Activated naive CD4-positive, alpha-beta T cell treated with anti-CD3 and anti-CD28 coated beads, Interleukin-2, amount 10 ng/mL, durations not matched to agents 7 days and 5 days (primary cell): ENCODE measurements at regions not wholly inside any gene's neighbourhood (a gene's known extent, or its start where the extent isn't known, plus 50 kb on each side); places are given as distances from the start of the nearest gene placed in this dataset.
A peak's percentile ranks its signal among the peaks of the same experiment; 100 is the strongest.

Experiments used
- CTCF ChIA-PET: fragments of 350-600 bp; sonication (Branson Sonifier 250); formaldehyde crosslinking; loops from one replicate; lab custom pipeline; 2021; ENCODE audit warnings: antibody characterized with exemption; lab: Charles Lee
- DNase-seq: peaks from one replicate; pipeline ENCODE4 v3.0.0-alpha.2; 2020
- H3K27ac Mint-ChIP-seq: one replicate; pipeline ENCODE4 v1.8.0; 2021; ENCODE audit warnings: mild to moderate bottlenecking, moderate library complexity, mixed read lengths
- H3K27me3 Mint-ChIP-seq: one replicate; pipeline ENCODE4 v1.8.0; 2021; ENCODE audit warnings: mild to moderate bottlenecking, mixed read lengths
- H3K36me3 Mint-ChIP-seq: one replicate; pipeline ENCODE4 v1.8.0; 2021; ENCODE audit warnings: mixed read lengths
- H3K4me1 Mint-ChIP-seq: one replicate; pipeline ENCODE4 v1.8.0; 2021; ENCODE audit warnings: mixed read lengths
- H3K4me3 Mint-ChIP-seq: one replicate; pipeline ENCODE4 v1.8.0; 2021; ENCODE audit warnings: mild to moderate bottlenecking, moderate library complexity, mixed read lengths
- H3K9me3 Mint-ChIP-seq: one replicate; pipeline ENCODE4 v1.8.0; 2021; ENCODE audit warnings: mixed read lengths

- no peaks in the 10 kb centered on the region for H3K36me3 Mint-ChIP-seq
These were observed 311.5 kb downstream of the PPP1R2C start for GRCh38 chrX:42466332-42467046.

DNA sequence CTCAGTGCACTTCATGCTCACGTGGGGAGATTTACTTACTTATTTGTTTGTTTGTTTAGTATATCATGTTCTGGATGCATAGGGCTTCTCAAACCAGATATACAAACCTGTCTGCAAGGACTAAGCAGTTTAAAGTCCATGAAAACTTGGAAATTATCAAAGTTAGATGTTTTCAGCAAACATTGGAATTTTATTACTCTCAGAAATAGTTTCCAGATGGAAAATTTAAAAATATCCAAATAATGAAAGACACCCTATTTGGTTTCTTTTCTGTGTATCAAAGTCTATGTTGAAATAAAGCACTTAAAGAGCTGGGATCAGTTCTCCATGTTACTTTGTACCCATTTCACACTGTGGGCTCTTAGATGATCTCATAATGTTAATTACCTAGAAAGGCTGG, 312.1 kb downstream of the PPP1R2C start:
- DNase-seq = no peak
- H3K27ac Mint-ChIP-seq = no peak overlapping the region
- H3K9me3 Mint-ChIP-seq = peaks cover 2% of the 10 kb centered on the region
- CTCF ChIA-PET = no interaction called here
- no peak overlapping the region for H3K4me3 Mint-ChIP-seq
- no peaks in the 10 kb centered on the region for H3K36me3 Mint-ChIP-seq
- no peaks in the 10 kb centered on the region for H3K4me1 Mint-ChIP-seq
- H3K27me3 Mint-ChIP-seq = no peaks in the 10 kb centered on the region

More at GRCh38 chrX:42466332-42467046, 311.5 kb downstream of the PPP1R2C start:
- Mint-ChIP-seq H3K4me3 (no peak overlapping the region), H3K9me3 (peaks cover 2% of the 10 kb centered on the region), H3K4me1 (no peaks in the 10 kb centered on the region), H3K27me3 (no peaks in the 10 kb centered on the region), H3K27ac (no peak overlapping the region)
- DNase-seq = no peak
- CTCF ChIA-PET = no interaction called here

DNA sequence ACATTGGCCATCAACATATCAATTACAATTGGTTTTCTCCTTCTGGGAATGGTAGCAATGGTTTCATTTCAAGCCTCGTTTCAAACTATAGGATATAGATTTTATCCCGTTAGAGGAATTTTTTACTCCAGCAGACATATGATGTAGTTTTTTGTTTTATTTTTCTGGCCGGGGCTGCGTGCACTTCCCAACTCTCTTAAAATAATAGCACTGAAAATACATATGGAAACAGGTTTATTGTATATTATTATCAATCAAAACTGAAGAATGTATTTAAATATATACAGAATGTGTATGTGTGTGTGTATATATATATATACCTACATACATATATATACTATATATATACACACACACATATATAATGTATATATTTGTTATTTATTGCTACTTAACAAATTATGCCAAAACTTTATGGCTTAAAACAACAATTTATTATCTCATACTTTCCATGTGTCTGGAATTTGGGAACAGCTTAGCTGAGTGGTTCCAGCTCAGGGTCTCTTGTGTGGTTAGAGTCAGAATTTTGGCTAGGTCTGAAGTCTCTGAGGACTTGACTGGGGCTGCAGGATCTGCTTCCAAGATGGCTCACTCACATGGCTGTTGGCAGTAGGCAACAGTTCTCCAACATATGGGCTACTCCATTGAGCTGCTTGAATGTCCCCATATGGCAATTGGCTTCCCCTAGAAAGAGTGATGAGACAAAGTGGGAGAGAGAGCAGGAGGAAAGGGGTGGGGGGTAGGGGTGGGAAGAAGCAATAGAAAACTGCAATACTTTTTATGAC, 314.1 kb downstream of the PPP1R2C start:
- Mint-ChIP-seq H3K27me3 (no peaks in the 10 kb centered on the region), H3K27ac (no peak overlapping the region), H3K4me3 (no peak overlapping the region), H3K9me3 (peaks cover 2% of the 10 kb centered on the region), H3K36me3 (no peaks in the 10 kb centered on the region), H3K4me1 (no peaks in the 10 kb centered on the region)
- DNase-seq = no peak
- CTCF ChIA-PET = no interaction called here

GRCh38 chrX:42462917-42463316, 315.0 kb downstream of the PPP1R2C start:
- H3K27me3 Mint-ChIP-seq = no peaks in the 10 kb centered on the region
- H3K4me1 Mint-ChIP-seq = no peaks in the 10 kb centered on the region
- H3K4me3 Mint-ChIP-seq = no peak overlapping the region
- H3K27ac Mint-ChIP-seq = no peak overlapping the region
- CTCF ChIA-PET = no interaction called here
- H3K36me3 Mint-ChIP-seq = no peaks in the 10 kb centered on the region
- no peak for DNase-seq
- peaks cover 2% of the 10 kb centered on the region for H3K9me3 Mint-ChIP-seq

- no peak for DNase-seq
- CTCF ChIA-PET = no interaction called here
- no peaks in the 10 kb centered on the region for H3K36me3 Mint-ChIP-seq
- no peak overlapping the region for H3K4me3 Mint-ChIP-seq
- H3K4me1 Mint-ChIP-seq = no peaks in the 10 kb centered on the region
- H3K9me3 Mint-ChIP-seq = peaks cover 2% of the 10 kb centered on the region
- no peaks in the 10 kb centered on the region for H3K27me3 Mint-ChIP-seq
- no peak overlapping the region for H3K27ac Mint-ChIP-seq
These were observed 317.3 kb downstream of the PPP1R2C start for GRCh38 chrX:42460706-42461105.

- no peak overlapping the region for H3K27ac Mint-ChIP-seq
- H3K9me3 Mint-ChIP-seq = peaks cover 2% of the 10 kb centered on the region
- H3K4me3 Mint-ChIP-seq = no peak overlapping the region
- no peaks in the 10 kb centered on the region for H3K4me1 Mint-ChIP-seq
- H3K27me3 Mint-ChIP-seq = no peaks in the 10 kb centered on the region
- CTCF ChIA-PET = no interaction called here
- no peaks in the 10 kb centered on the region for H3K36me3 Mint-ChIP-seq
- DNase-seq = no peak
These were observed 318.2 kb downstream of the PPP1R2C start for GRCh38 chrX:42459735-42460134.

- H3K27me3 Mint-ChIP-seq = no peaks in the 10 kb centered on the region
- CTCF ChIA-PET = no interaction called here
- no peak for DNase-seq
- no peak overlapping the region for H3K4me3 Mint-ChIP-seq
- no peaks in the 10 kb centered on the region for H3K4me1 Mint-ChIP-seq
- no peaks in the 10 kb centered on the region for H3K9me3 Mint-ChIP-seq
- no peaks in the 10 kb centered on the region for H3K36me3 Mint-ChIP-seq
- H3K27ac Mint-ChIP-seq = no peak overlapping the region
These were observed 321.7 kb downstream of the PPP1R2C start for GRCh38 chrX:42456176-42456700.

- CTCF ChIA-PET = no interaction called here
- Mint-ChIP-seq H3K27ac (no peak overlapping the region), H3K4me3 (no peak overlapping the region), H3K27me3 (no peaks in the 10 kb centered on the region), H3K9me3 (peaks cover 2% of the 10 kb centered on the region), H3K36me3 (no peaks in the 10 kb centered on the region), H3K4me1 (no peaks in the 10 kb centered on the region)
- DNase-seq = no peak
These were observed 327.7 kb downstream of the PPP1R2C start for GRCh38 chrX:42450228-42450627.

DNA sequence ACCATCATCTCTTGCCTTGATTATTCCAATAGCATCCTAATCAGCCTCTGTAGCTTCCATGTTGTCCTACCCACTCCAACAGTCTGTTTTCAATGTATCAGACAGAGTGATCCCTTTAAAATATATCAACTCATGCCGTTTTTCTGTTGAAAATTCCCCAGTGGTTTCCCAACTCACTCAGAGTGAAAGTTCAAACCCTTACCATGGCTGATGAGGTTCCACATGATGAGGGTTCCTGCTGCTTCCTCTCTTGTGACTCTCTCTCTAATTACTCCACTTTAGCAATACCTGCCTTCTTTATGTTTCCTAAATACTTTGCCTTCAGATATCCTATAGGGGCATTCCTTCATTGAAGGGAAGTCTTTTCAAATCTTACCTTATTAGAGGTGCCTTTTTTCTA, 334.7 kb downstream of the PPP1R2C start:
- Mint-ChIP-seq H3K4me3 (no peak overlapping the region), H3K4me1 (peaks cover 5% of the 10 kb centered on the region), H3K9me3 (peaks cover 10% of the 10 kb centered on the region), H3K27me3 (no peaks in the 10 kb centered on the region), H3K36me3 (peaks cover 3% of the 10 kb centered on the region), H3K27ac (no peak overlapping the region)
- CTCF ChIA-PET = interaction anchor here (1.0 kb wide), 1 partner anchor 39 kb away, joined by 3 read pairs; no protein-coding TSS in a partner anchor
- no peak for DNase-seq

GRCh38 chrX:42442745-42443144, 335.2 kb downstream of the PPP1R2C start:
- DNase-seq = no peak
- Mint-ChIP-seq H3K4me3 (no peak overlapping the region), H3K27me3 (no peaks in the 10 kb centered on the region), H3K27ac (no peak overlapping the region), H3K36me3 (peaks cover 5% of the 10 kb centered on the region), H3K4me1 (peaks cover 10% of the 10 kb centered on the region), H3K9me3 (peaks cover 10% of the 10 kb centered on the region)
- CTCF ChIA-PET = interaction anchor here (1.0 kb wide), 1 partner anchor 39 kb away, joined by 3 read pairs; no protein-coding TSS in a partner anchor

- Mint-ChIP-seq H3K27me3 (no peaks in the 10 kb centered on the region), H3K9me3 (peaks cover 16% of the 10 kb centered on the region), H3K36me3 (peaks cover 20% of the 10 kb centered on the region), H3K27ac (peak overlapping the region; percentile 64), H3K4me1 (peaks cover 26% of the 10 kb centered on the region), H3K4me3 (no peak overlapping the region)
- CTCF ChIA-PET = no interaction called here
- DNase-seq = no peak
These were observed 340.8 kb downstream of the PPP1R2C start for GRCh38 chrX:42437211-42437610.

DNA sequence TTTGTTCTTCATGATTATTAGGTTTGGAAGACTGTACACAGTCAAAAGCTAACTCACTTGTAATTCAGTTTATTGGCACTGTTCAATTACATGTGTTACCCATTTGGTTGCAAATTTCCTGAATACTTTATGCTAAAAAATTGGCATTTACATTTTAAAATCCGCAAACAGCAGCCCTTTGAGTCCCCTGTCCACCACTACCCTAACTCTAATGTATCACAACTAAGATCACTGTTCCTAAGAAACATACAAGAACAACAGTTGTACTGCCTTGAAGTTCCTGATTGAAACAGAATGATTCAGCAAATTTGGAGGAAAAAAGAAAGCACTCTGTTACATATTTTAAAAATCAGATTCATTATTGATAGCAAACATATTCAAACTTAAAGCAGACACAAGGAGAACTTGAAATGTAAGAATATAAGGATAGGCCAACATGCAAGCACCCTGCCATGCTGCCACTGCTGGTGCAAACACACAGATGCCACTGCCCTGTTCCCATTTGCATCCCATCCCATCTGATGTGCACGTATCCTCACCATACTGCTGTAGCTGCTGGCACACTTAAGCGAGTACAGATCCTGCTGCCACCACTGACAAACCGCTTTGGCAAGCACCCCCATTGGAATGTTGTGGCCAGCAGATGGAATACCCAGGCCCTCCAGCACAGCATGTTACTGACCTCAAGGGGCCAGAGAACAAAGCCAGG, 343.4 kb downstream of the PPP1R2C start:
- CTCF ChIA-PET = no interaction called here
- no peak for DNase-seq
- Mint-ChIP-seq H3K36me3 (peaks cover 20% of the 10 kb centered on the region), H3K9me3 (peaks cover 14% of the 10 kb centered on the region), H3K27ac (no peak overlapping the region), H3K4me3 (no peak overlapping the region), H3K27me3 (no peaks in the 10 kb centered on the region), H3K4me1 (peaks cover 26% of the 10 kb centered on the region)

- Mint-ChIP-seq H3K4me1 (peaks cover 14% of the 10 kb centered on the region), H3K9me3 (peaks cover 12% of the 10 kb centered on the region), H3K27me3 (no peaks in the 10 kb centered on the region), H3K36me3 (peaks cover 13% of the 10 kb centered on the region), H3K4me3 (no peak overlapping the region), H3K27ac (no peak overlapping the region)
- no peak for DNase-seq
- CTCF ChIA-PET = no interaction called here
These were observed 345.4 kb downstream of the PPP1R2C start for GRCh38 chrX:42432552-42432951.

GRCh38 chrX:42422961-42423360, 355.0 kb downstream of the PPP1R2C start:
- Mint-ChIP-seq H3K27ac (no peak overlapping the region), H3K9me3 (no peaks in the 10 kb centered on the region), H3K36me3 (no peaks in the 10 kb centered on the region), H3K4me3 (no peak overlapping the region), H3K27me3 (no peaks in the 10 kb centered on the region), H3K4me1 (no peaks in the 10 kb centered on the region)
- DNase-seq = no peak
- CTCF ChIA-PET = no interaction called here
